A673 (cell line): ENCODE measurements at regions not wholly inside any gene's neighbourhood (a gene's known extent, or its start where the extent isn't known, plus 50 kb on each side); places are given as distances from the start of the nearest gene placed in this dataset.

Experiments
- BruUV-seq: library from RNA; stranded (reverse); fragments of 400-500 nt; replicated peaks from 2 replicates; lab custom pipeline; 2021; lab: Mats Ljungman, UMichigan
- CTCF ChIA-PET: fragments of 300-600 bp; sonication (Branson Sonifier 250); formaldehyde crosslinking; loops from one replicate; lab custom pipeline; 2022; ENCODE audit warnings: antibody characterized with exemption; lab: Charles Lee
- POLR2A ChIA-PET: fragments of 300-600 bp; sonication (Branson Sonifier 250); formaldehyde crosslinking; loops from one replicate; lab custom pipeline; 2022; ENCODE audit warnings: antibody characterized with exemption; ENCODE audit not compliant: low non-redundant PET; lab: Charles Lee
- DNase-seq: peaks from one replicate; pipeline ENCODE4 v3.0.0-alpha.2; 2015; ENCODE audit warnings: low spot score
- H3K27ac ChIP-seq: fragments of 200-600 bp; sonication (generic); 2 replicates; pipeline ENCODE4 v1.5.1; 2016; ENCODE audit warnings: mixed run types, low read depth, mild to moderate bottlenecking, mixed read lengths, antibody characterized with exemption, low read length; ENCODE audit not compliant: poor library complexity, severe bottlenecking
- H3K27me3 ChIP-seq: fragments of 200-600 bp; sonication (generic); replicated peaks from 2 replicates; pipeline ENCODE4 v1.6.1; 2017; ENCODE audit warnings: mixed run types, low read depth, mild to moderate bottlenecking, mixed read lengths, antibody characterized with exemption, low read length; ENCODE audit not compliant: insufficient read depth, poor library complexity
- H3K36me3 ChIP-seq: fragments of 200-600 bp; sonication (generic); 2 replicates; pipeline ENCODE4 v1.6.1; 2016; ENCODE audit warnings: mixed run types, mild to moderate bottlenecking, mixed read lengths, antibody characterized with exemption, low read length; ENCODE audit not compliant: insufficient read depth, poor library complexity, severe bottlenecking
- H3K4me1 ChIP-seq: fragments of 200-600 bp; sonication (generic); 2 replicates; pipeline ENCODE4 v1.6.1; 2017; ENCODE audit warnings: mixed run types, mild to moderate bottlenecking, mixed read lengths, antibody characterized with exemption, low read length; ENCODE audit not compliant: insufficient read depth, poor library complexity, severe bottlenecking
- H3K4me3 ChIP-seq: fragments of 200-600 bp; sonication (generic); 2 replicates; pipeline ENCODE4 v1.5.1; 2016; ENCODE audit warnings: low read depth, mixed run types, mild to moderate bottlenecking, mixed read lengths, low read length; ENCODE audit not compliant: poor library complexity, severe bottlenecking
- H3K9me3 ChIP-seq: fragments of 200-600 bp; sonication (generic); 2 replicates; pipeline ENCODE4 v1.6.1; 2016; ENCODE audit warnings: mixed run types, low read depth, mild to moderate bottlenecking, mixed read lengths, antibody characterized with exemption, low read length; ENCODE audit not compliant: poor library complexity, severe bottlenecking
- CTCF ChIP-seq: fragments of 300-800, 200-600 bp; sonication (generic); conservative IDR thresholded peaks from 2 replicates; pipeline ENCODE4 v1.5.1; 2017; ENCODE audit warnings: low read depth, mild to moderate bottlenecking, antibody characterized with exemption, low read length, moderate library complexity, mixed read lengths
- EZH2 ChIP-seq: fragments of 200-600 bp; sonication (generic); IDR thresholded peaks from 2 replicates; pipeline ENCODE4 v1.6.1; 2017; ENCODE audit warnings: borderline replicate concordance, low read depth, mild to moderate bottlenecking, mixed read lengths, antibody characterized with exemption, low read length; ENCODE audit not compliant: poor library complexity, severe bottlenecking
- intact Hi-C: fragments of 100-400 bp; cut with micrococcal nuclease; formaldehyde crosslinking; loops from one replicate; pipeline ENCODE4 v1.10.0; 2022; ENCODE audit not compliant: unreplicated experiment

GRCh38 chr20:40056171-40056570, 632.9 kb downstream of the MAFB start:
- H3K4me1 ChIP-seq = no peaks in the 10 kb centered on the region
- TF ChIP-seq EZH2 (no peak), CTCF (no peak)
- ChIA-PET POLR2A (no interaction called here), CTCF (no interaction called here)
- no peak for DNase-seq
- H3K27ac ChIP-seq = no peak overlapping the region
- H3K36me3 ChIP-seq = no peaks in the 10 kb centered on the region
- H3K27me3 ChIP-seq = no peaks in the 10 kb centered on the region
- peaks cover 4% of the 10 kb centered on the region for H3K9me3 ChIP-seq
- H3K4me3 ChIP-seq = no peak overlapping the region
- intact Hi-C loops = no loop called here
- no TSS peak for BruUV-seq

- no peak overlapping the region for H3K4me3 ChIP-seq
- intact Hi-C loops = no loop called here
- no TSS peak for BruUV-seq
- ChIA-PET CTCF (no interaction called here), POLR2A (no interaction called here)
- DNase-seq = no peak
- H3K27me3 ChIP-seq = no peaks in the 10 kb centered on the region
- no peak overlapping the region for H3K27ac ChIP-seq
- H3K36me3 ChIP-seq = no peaks in the 10 kb centered on the region
- H3K4me1 ChIP-seq = no peaks in the 10 kb centered on the region
- H3K9me3 ChIP-seq = peaks cover 4% of the 10 kb centered on the region
- no peak for TF ChIP-seq CTCF
- no peak for TF ChIP-seq EZH2
These were observed 633.3 kb downstream of the MAFB start for GRCh38 chr20:40055711-40056110.

- no peak overlapping the region for H3K27ac ChIP-seq
- no TSS peak for BruUV-seq
- H3K36me3 ChIP-seq = no peaks in the 10 kb centered on the region
- TF ChIP-seq EZH2 (no peak), CTCF (no peak)
- ChIA-PET CTCF (no interaction called here), POLR2A (interaction anchor here (0.6 kb wide), 1 partner anchor 19 kb away, joined by 3 read pairs; no protein-coding TSS in a partner anchor)
- DNase-seq = no peak
- H3K27me3 ChIP-seq = no peaks in the 10 kb centered on the region
- peaks cover 4% of the 10 kb centered on the region for H3K9me3 ChIP-seq
- intact Hi-C loops = no loop called here
- H3K4me1 ChIP-seq = no peaks in the 10 kb centered on the region
- H3K4me3 ChIP-seq = no peak overlapping the region
These were observed 634.7 kb downstream of the MAFB start for GRCh38 chr20:40054311-40054710.
